Loucy (cell line): ENCODE measurements at regions not wholly inside any gene's neighbourhood (a gene's known extent, or its start where the extent isn't known, plus 50 kb on each side); places are given as distances from the start of the nearest gene placed in this dataset.
"Not testable (repeated sequence)": the region's sequence is repeated elsewhere in the genome, so short reads cannot be mapped to it uniquely, and the experiment has no call there.

Experiments
- H2AFZ ChIP-seq: fragments of 200-600 bp; sonication (generic); 2 replicates; pipeline ENCODE4 v1.6.0; 2016; ENCODE audit warnings: antibody characterized with exemption, mild to moderate bottlenecking, low read length, moderate library complexity
- H3F3A ChIP-seq: fragments of 200-600 bp; 2 replicates; pipeline ENCODE4 v1.6.0; 2016; ENCODE audit warnings: antibody characterized with exemption, low read depth, mild to moderate bottlenecking
- H3K27me3 ChIP-seq: fragments of 200-600 bp; sonication (generic); 2 replicates; pipeline ENCODE4 v1.6.1; 2014; ENCODE audit warnings: low read length, mild to moderate bottlenecking; ENCODE audit not compliant: insufficient read depth, poor library complexity, severe bottlenecking
- H3K36me3 ChIP-seq: fragments of 200-600 bp; sonication (generic); 2 replicates; pipeline ENCODE4 v1.6.1; 2016; ENCODE audit warnings: low read length; ENCODE audit not compliant: insufficient read depth
- H3K4me1 ChIP-seq: fragments of 200-600 bp; sonication (generic); 2 replicates; pipeline ENCODE4 v1.5.1; 2014; ENCODE audit warnings: low read length, mild to moderate bottlenecking; ENCODE audit not compliant: insufficient read depth, poor library complexity, severe bottlenecking
- H3K4me2 ChIP-seq: fragments of 200-600 bp; sonication (generic); 2 replicates; pipeline ENCODE4 v1.6.0; 2014; ENCODE audit warnings: antibody characterized with exemption, low read length, low read depth, mild to moderate bottlenecking; ENCODE audit not compliant: poor library complexity, severe bottlenecking
- H3K4me3 ChIP-seq: fragments of 200-600 bp; sonication (generic); 2 replicates; pipeline ENCODE4 v1.5.1; 2014; ENCODE audit warnings: low read length, mild to moderate bottlenecking, mixed read lengths; ENCODE audit not compliant: poor library complexity, severe bottlenecking
- H3K79me2 ChIP-seq: fragments of 200-600 bp; sonication (generic); 2 replicates; pipeline ENCODE4 v1.6.1; 2014; ENCODE audit warnings: low read length; ENCODE audit not compliant: insufficient read depth
- H3K9ac ChIP-seq: fragments of 200-600 bp; sonication (generic); 2 replicates; pipeline ENCODE4 v1.6.0; 2014; ENCODE audit warnings: mild to moderate bottlenecking, low read depth, low read length, moderate library complexity; ENCODE audit not compliant: poor library complexity, severe bottlenecking
- H3K9me2 ChIP-seq: fragments of 200-600 bp; sonication (generic); replicated peaks from 2 replicates; pipeline ENCODE4 v1.6.1; 2016; ENCODE audit warnings: low read depth, low read length, mixed read lengths
- H3K9me3 ChIP-seq: fragments of 200-600 bp; sonication (generic); 2 replicates; pipeline ENCODE4 v1.6.1; 2014; ENCODE audit warnings: mild to moderate bottlenecking, antibody characterized with exemption, low read length, low read depth; ENCODE audit not compliant: insufficient read depth
- H4K20me1 ChIP-seq: fragments of 200-600 bp; sonication (generic); 2 replicates; pipeline ENCODE4 v1.6.0; 2014; ENCODE audit warnings: antibody characterized with exemption, low read length, mild to moderate bottlenecking; ENCODE audit not compliant: insufficient read depth, poor library complexity, severe bottlenecking
- EZH2phosphoT487 ChIP-seq: fragments of 200-600 bp; IDR thresholded peaks from 2 replicates; pipeline ENCODE4 v1.6.1; 2018; ENCODE audit warnings: antibody characterized with exemption, mild to moderate bottlenecking, moderate library complexity, borderline replicate concordance
- TF ChIP-seq, protein P1 (sequence below): fragments of 200-600 bp; sonication (generic); conservative IDR thresholded peaks from 2 replicates; pipeline ENCODE4 v1.5.1; 2014; ENCODE audit warnings: mild to moderate bottlenecking, antibody characterized with exemption, low read length

DNA sequence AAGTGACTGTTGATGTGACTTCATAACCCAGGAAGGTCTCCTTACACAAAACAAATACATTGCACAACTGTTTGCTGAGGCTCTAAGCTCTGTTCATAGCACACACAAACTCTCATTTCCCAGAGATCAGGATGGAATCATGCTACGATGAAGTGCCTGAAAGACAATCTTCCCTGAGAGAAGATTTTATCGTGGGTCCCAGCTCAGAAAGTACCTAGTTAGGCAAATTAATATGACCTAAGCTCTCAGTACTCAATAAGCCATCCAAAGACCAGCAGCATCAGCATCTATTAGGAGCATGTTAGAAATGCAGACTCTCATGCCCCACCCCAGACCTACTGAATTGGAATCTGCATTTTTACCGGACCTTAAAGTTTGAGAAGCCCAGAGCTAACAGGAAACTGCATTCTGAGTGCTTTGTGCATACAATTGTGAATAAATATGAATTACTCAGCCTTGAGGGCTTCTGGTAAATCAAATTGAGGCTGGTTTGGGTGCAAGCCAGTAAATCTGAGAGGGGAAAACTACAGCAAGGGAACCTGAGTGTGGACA, 161.5 kb upstream of the C2CD4B start:
- Histone ChIP-seq H4K20me1 (no peaks in the 10 kb centered on the region), H3F3A (no peaks in the 10 kb centered on the region), H3K79me2 (no peaks in the 10 kb centered on the region), H3K4me2 (no peak overlapping the region), H3K4me1 (no peaks in the 10 kb centered on the region), H2AFZ (no peak overlapping the region), H3K9me2 (no peaks in the 10 kb centered on the region), H3K27me3 (no peaks in the 10 kb centered on the region), H3K9ac (no peak overlapping the region), H3K9me3 (no peaks in the 10 kb centered on the region), H3K36me3 (no peaks in the 10 kb centered on the region), H3K4me3 (no peak overlapping the region)
- no peak for TF ChIP-seq EZH2phosphoT487
- TF ChIP-seq, protein P1, sequence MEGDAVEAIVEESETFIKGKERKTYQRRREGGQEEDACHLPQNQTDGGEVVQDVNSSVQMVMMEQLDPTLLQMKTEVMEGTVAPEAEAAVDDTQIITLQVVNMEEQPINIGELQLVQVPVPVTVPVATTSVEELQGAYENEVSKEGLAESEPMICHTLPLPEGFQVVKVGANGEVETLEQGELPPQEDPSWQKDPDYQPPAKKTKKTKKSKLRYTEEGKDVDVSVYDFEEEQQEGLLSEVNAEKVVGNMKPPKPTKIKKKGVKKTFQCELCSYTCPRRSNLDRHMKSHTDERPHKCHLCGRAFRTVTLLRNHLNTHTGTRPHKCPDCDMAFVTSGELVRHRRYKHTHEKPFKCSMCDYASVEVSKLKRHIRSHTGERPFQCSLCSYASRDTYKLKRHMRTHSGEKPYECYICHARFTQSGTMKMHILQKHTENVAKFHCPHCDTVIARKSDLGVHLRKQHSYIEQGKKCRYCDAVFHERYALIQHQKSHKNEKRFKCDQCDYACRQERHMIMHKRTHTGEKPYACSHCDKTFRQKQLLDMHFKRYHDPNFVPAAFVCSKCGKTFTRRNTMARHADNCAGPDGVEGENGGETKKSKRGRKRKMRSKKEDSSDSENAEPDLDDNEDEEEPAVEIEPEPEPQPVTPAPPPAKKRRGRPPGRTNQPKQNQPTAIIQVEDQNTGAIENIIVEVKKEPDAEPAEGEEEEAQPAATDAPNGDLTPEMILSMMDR, result no peak

DNA sequence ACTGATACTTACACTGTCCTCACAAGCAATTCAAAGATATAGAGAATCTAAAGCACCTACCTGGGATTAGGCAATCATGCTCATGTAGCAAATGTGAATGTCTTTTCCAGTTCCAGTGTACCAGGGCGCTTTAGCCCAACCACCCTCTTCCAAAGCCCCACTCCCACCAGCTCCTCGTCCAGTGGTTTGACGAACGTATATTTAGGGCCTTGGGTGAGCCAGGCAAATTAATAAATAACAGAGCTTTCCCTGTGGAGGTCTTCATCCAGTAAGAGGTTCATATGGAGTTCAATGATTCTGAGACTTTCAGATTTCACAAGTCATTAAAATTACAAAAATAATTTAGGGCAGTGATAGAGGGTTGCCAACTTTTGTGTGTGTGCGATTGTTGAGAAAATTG, 162.3 kb upstream of the C2CD4B start:
- H2AFZ ChIP-seq, result no peak overlapping the region
- no peak for TF ChIP-seq EZH2phosphoT487
- TF ChIP-seq, protein P1, result no peak
- H3K36me3 ChIP-seq, result no peaks in the 10 kb centered on the region
- no peaks in the 10 kb centered on the region for H3K9me2 ChIP-seq
- H3K79me2 ChIP-seq, result no peaks in the 10 kb centered on the region
- H3K9ac ChIP-seq, result no peak overlapping the region
- no peaks in the 10 kb centered on the region for H4K20me1 ChIP-seq
- no peaks in the 10 kb centered on the region for H3F3A ChIP-seq
- H3K4me3 ChIP-seq, result no peak overlapping the region
- no peaks in the 10 kb centered on the region for H3K27me3 ChIP-seq
- no peaks in the 10 kb centered on the region for H3K9me3 ChIP-seq
- no peak overlapping the region for H3K4me2 ChIP-seq
- H3K4me1 ChIP-seq, result no peaks in the 10 kb centered on the region

DNA sequence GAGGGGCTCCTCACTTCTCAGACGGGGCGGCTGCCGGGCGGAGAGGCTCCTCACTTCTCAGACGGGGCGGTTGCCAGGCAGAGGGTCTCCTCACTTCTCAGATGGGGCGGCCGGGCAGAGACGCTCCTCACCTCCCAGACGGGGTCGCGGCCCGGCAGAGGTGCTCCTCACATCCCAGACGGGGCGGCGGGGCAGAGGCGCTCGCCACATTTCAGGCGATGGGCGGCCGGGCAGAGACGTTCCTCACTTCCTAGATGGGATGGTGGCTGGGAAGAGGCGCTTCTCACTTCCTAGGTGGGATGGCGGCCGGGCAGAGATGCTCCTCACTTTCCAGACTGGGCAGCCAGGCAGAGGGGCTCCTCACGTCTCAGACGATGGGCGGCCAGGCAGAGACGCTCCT, 167.4 kb upstream of the C2CD4B start:
- H3K79me2 ChIP-seq, H3K9me3 ChIP-seq: not testable (repeated sequence)

DNA sequence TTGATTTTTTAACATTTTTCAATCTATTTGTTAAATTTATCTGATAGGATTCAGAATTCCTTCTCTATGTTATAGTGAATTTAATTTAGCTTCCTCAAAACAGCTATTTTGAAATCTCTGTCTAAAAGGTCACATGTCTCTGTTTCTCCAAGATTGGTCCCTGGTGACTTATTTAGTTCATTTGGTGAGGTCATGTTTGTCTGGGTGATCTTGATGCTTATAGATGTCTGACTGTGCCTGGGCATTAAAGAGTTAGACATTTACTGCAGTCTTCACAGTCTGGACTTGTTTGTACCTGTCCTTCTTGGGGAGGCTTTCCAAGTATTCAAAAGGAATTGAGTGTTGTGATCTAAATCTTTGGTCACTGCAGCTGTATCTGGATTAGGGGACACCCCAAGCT, 169.5 kb upstream of the C2CD4B start:
- no peaks in the 10 kb centered on the region for H3K79me2 ChIP-seq
- no peak overlapping the region for H3K9ac ChIP-seq
- H3K27me3 ChIP-seq, result no peaks in the 10 kb centered on the region
- no peak overlapping the region for H2AFZ ChIP-seq
- H3K4me2 ChIP-seq, result no peak overlapping the region
- H3K4me1 ChIP-seq, result no peaks in the 10 kb centered on the region
- no peaks in the 10 kb centered on the region for H3F3A ChIP-seq
- no peaks in the 10 kb centered on the region for H3K9me3 ChIP-seq
- H3K4me3 ChIP-seq, result no peak overlapping the region
- no peaks in the 10 kb centered on the region for H3K9me2 ChIP-seq
- no peak for TF ChIP-seq EZH2phosphoT487
- TF ChIP-seq, protein P1, result no peak
- no peaks in the 10 kb centered on the region for H3K36me3 ChIP-seq
- no peaks in the 10 kb centered on the region for H4K20me1 ChIP-seq

More for the DNA sequence above, 167.4 kb upstream of the C2CD4B start:
- not testable (repeated sequence) for H3K4me1 ChIP-seq, H3F3A ChIP-seq, H3K4me3 ChIP-seq, H2AFZ ChIP-seq, H3K36me3 ChIP-seq, H4K20me1 ChIP-seq, H3K9me2 ChIP-seq, H3K9ac ChIP-seq, H3K4me2 ChIP-seq, H3K27me3 ChIP-seq
